GM18907 (cell line): ENCODE measurements at regions not wholly inside any gene's neighbourhood (a gene's known extent, or its start where the extent isn't known, plus 50 kb on each side); places are given as distances from the start of the nearest gene placed in this dataset.
"Not testable (repeated sequence)": the region's sequence is repeated elsewhere in the genome, so short reads cannot be mapped to it uniquely, and the experiment has no call there.

Experiments used
- ATAC-seq: cut with Tn5 transposase; IDR thresholded peaks from one replicate; pipeline ENCODE4 v1.9.1; 2021; ENCODE audit warnings: mild to moderate bottlenecking, moderate library complexity; ENCODE audit not compliant: unreplicated experiment

DNA sequence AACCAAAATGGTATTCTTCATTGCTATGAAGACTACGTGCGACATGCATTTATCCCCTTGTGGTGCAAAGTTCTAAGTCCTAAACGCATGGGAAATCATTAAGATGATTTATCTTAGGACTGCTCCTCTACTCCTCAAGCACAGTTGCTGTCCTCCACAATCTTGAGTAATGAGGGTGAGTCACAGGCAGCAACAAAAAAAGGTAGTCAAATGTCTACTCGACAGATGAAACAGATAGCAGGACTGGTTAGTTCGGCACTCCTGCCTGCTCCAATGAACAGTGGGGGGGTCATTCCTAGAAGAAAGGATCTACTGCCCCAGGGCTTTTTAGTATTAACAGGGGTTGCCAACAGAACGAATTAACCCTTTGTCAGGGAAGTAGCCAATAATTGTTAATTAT, 233.7 kb upstream of the FGF13 start:
- ATAC-seq, result no peak

DNA sequence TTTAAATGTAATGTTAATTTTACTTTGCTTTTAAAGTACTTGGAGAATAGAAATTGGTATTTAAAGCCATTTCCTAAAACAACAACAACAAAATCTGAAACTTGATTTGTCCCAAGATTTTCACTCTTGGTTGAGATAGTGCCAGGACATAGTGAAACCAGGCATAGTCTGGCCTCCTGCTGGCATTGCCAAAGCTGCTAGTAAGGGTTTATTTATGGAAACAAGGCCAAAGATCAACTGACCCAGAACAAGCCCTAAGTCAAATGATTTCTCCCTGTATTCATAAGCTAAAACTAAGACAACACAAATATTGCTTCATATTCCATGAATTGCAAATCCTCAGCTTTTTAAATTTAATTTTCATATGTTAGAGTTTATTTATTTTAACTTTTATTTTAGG, 227.5 kb upstream of the FGF13 start:
- ATAC-seq, result no peak

DNA sequence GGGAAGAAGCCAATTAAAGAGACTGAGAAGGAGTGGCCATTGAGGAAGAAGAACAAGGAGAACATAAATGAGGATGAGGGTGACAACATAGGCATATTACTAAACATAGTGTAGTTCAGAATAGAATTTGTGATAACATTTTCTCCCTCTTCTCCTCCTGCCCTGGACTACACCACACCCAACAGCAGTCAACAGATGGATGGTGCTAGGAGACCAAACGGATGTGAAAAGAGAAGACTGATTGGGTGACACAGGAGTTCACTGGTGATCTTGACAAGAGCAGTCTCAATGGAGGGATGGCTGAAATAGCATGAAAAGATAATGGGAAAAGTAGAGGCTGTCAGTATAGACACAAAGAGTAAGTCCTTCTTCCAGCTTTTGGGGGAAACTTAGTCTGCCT, 226.5 kb upstream of the FGF13 start:
- ATAC-seq, result no peak

DNA sequence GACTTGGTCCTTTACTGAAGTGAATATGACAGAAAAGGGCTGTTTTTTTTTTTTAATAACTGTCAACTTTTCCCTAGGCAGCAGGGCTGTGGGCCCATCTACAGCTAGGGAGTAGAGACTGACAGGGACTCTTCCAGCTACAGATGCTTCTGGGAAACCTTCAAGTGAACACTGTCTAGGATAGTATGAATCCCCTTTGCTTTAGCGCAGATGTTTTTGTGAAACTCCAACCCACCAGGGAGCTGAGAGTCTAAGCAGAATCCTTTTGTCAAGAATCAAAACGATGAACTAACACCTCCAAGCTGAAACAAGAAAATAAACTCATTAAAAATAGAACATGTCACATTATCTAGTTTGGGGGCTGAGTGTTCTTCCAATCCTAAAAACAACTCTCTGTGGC, 219.7 kb upstream of the FGF13 start:
- ATAC-seq, result no peak

DNA sequence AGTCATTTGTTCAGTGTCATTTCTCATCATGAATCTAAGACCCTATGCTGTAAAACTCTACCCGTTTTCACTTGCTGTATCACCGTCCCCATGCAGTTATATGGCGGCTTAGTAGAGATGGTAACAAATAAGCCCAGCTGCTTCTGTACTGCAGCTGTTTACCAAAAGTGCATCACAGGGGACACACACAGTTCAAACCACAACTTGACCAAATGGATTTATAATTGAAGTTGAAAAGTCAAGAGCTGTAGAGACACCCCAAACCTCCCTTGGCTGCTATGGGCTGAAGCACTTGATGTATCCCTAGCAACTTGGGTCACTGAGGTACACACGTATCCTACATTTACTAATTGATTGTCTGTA, 219.0 kb upstream of the FGF13 start:
- ATAC-seq, result no peak

DNA sequence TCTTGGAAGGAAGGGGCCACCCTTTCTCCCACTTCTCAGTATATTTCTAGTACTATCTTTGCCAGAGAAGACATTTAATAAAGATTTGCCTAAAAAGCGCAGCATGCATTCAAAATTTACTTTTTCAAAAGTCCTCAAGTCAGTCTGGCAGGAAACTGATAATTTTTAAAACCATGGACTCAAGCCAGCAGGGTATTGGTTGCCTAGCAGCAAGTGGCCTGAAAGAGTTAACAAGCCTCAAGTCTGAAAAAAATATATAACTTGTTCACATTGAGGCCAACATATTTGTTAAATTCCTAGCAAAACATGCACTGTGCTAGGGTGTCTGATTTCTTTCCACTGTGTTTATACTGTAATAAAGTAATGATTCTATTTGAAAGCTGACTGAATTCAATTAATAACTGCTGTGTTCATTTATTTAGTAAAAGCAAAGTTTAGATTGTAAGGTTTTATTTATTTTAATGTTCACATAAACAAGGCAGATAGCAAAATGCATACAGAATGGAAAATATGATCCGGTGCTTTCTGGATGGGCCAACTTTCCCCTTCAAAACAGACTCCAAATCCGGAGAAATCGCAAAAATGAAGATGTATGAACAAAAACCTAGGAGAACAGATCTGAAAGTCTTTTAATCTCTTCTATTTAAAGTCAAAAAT, 218.5 kb upstream of the FGF13 start:
- no peak for ATAC-seq

DNA sequence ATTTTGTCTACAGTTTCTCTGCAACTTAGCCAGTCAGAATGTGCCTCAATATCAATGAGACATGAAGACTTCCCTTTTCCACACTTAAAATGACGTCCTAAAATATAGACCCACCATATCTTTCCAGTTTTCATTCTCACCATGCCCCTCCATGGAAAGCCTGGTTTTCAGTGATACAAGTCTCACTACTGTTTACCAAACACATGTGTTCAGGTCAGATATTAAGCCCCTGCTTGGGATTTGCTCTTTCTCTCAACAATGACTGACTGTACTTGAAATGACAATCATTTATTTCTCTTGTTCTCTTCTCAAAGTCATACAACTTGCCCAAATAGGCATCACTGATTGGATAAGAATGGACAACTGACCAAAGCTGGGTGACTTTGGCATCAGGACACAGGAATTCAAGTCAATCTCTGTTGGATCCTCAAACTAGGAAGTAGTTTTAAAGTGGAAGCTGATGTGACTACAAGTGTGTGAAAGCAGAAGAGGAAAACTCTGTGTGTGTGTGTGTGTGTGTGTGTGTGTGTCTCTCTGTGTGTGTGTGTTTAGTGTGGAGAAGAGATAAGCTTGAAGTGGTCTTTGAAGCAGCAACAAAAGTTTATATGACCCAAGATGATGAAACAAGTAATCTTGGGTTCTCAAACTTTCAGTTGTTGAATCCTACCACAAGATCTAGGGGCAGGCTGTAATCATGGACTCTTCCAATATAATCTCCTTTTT, 217.4 kb upstream of the FGF13 start:
- ATAC-seq, result no peak

DNA sequence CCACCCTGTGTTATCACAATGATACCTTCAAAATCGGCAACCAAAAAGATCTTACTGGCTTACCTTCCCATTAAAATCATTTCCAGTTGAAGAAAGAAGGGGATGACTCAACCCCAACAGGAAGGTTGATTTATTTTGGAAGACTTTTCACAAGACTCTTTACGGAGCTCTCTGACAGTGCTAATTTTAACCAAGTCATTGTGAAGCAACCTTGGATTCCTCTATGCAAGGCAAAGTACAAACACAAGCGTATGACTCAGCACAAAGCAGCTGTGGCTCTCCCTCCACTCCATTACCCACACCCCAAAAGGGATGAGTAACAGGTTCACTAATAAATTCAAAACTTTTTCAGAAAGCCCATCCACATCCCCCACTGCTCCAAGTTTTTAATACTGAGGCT, 213.8 kb upstream of the FGF13 start:
- ATAC-seq, result no peak

DNA sequence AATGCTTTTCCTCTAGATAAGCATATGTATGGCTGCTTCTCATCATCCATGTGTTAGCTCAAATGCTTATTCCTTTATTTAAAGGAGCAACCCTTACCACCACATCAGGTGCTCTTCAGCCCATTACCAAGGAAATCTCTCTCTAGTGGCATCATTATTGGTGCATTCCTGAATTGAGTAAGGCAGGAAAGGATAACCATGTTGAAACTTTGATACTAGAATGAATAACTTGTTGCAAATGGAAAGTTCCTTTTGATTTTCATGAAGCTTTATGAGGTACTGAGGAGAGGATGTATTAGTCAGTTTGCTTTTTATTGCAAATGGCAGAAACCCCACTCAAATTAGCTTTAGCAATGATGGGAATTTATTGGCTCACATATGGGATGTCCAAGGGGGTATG, 212.3 kb upstream of the FGF13 start:
- ATAC-seq, result no peak

DNA sequence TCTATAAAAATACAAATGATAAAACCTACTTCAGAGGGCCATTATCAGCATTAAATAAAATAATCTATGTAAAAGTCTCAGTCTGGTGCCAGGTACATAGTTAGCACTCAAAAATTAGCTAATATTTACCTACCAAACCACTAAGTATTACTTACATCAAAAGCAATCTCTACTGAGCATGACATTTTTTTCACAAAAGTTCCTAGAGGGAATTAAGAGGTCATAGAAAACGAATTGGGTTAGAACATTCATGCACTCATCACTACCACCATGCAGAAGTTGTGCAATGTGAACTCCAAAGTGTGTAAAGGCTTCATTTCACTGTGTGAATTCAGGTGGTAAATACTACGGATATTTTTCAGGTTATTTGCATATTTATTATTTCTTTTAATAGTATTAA, 209.5 kb upstream of the FGF13 start:
- ATAC-seq, result no peak

DNA sequence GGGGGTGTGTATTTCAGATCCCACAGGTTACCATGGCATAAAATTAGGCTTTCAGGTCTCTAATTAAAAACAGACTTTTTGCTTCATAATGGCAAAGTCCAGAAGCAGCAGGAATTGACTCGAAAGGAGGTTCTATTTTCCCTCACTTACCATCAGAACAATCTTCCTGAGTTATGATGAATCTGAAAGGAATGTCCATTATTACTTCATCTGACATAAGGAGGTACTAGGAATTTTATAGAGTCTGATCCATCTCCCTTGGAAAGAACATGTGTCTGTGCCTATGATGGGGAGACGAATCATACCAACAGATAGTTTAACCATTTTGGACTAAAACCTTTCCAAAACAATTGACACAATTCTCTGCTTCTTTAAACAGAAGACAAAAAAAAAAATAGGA, 206.3 kb upstream of the FGF13 start:
- ATAC-seq, result no peak

DNA sequence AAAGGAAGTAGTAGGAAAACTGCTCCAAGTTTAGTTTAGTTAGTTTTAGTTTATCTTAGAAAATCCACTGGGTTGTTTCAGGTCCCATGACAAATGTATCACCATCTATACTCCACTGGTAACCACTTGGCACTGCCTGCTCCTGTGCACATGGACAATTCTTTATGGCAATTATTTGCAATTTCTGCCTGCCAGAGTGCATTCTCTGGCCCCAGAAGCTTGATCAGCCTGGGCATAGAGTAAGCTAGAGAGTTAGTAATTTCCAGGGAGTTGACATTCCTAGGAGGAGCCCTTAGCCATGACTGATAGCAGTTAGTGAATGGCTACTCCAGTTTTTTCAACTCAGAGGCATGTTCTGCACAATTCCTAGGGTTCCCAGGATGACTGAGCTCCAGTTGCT, 203.2 kb upstream of the FGF13 start:
- no peak for ATAC-seq

DNA sequence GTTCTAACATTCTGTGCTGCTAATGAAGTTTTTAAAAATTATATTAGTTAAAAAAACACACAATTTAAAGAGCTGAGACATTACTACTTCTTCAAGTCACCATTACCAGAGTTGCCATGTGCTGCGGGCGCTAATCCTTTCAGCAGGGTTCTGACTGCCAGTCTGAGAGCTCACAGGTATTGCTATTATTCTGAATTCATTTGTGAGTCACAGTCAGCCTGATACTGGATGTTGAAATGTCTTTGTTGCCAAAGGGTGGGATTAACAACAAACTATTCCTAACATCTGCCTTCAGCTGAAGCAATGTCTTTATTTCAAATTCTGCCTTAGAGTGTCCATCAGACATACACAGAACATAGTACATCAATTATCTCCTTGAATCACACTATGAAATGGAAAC, 197.1 kb upstream of the FGF13 start:
- no peak for ATAC-seq

DNA sequence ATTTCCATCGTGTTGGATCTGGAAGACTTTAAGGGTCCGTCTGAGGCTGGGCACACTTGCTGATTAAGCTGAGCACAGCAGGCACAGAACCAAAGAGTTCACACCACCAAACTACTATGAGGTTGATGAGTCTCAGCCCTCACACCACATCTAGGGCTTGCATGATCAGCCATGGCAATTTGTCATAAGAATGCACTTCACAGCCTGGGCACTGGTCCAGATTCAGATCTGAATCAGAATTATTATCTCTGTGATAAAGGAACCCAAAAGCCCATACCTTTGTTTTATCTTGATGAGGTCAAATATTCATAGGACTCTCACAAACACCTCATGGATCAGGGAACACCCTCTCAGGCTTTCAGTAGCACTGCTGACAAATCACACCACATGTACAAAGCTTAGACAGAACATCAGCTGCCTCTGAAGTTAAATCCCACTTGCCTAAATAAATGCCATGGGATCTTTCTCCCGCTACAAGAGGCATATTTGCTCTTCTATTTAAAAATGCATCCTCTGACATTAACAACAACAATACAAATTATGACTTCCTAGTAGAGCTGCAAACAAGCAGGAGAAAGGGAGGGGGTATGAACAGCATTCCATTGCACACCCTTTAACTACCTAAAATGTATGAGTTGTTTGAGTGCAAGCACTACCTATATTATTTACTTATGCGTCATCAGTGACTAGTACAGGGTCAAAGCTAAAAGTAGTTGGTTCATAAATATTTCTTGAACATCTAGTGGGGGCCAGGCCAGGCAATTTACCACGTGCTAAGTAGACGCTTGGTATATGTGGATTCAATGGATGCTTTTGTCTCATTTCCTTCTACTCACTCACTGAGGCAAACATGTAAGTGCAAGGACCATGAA, 186.3 kb upstream of the FGF13 start:
- no peak for ATAC-seq

DNA sequence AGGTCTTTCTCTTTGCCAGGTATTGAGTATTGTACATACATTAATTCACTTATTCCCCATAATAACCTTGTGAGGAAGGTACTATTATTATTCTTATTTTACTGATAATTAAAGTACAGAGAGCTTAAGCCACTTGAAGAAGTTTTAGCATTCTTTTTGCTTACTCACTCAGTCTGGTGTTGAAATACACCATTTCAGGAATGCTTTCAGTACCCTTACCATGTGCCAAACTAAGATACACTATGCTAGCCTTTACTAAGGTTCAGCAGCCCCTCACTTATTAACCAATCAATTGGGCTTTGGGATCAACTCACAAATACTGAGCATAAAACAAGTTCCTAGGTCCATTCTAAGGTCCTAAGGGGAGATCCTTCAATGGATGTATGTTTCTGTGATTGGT, 179.0 kb upstream of the FGF13 start:
- ATAC-seq, result no peak

DNA sequence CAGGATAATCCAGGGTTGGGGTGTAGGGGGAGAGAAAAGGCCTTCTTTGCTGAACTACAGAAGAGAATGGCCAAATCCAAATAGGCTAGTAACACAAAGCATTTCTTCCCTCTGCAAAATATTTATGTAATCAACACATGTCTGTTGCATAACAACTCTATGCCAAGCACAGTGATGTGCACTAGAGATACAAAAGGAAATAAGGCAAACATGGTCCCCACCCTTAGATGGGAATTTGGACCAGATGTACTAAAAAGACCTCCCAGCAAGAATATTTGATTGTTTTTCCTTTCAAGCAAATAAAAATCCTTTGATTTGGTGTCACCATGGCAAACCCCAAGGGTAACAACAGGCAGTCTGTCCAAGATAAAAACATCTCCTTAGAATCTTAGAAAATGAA, 177.6 kb upstream of the FGF13 start:
- ATAC-seq, result no peak

DNA sequence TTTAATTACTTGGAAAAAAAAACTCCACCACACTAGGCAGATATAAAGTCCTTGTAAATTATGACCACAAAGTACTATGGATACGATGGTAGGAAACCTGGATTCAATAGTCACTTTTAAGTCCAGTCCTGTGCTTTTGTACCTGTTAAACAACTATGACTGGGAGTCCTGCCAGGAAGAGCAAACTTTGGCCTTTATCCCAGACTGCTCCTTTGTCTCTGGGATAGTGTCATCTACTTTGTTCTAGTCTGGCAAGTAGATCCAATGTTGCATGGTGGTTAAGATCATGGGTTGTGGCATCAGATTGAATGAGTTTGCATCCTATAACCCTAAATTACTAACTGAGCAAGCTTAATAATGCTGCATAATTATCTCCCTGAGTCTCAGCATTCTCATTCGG, 175.3 kb upstream of the FGF13 start:
- ATAC-seq, result no peak

DNA sequence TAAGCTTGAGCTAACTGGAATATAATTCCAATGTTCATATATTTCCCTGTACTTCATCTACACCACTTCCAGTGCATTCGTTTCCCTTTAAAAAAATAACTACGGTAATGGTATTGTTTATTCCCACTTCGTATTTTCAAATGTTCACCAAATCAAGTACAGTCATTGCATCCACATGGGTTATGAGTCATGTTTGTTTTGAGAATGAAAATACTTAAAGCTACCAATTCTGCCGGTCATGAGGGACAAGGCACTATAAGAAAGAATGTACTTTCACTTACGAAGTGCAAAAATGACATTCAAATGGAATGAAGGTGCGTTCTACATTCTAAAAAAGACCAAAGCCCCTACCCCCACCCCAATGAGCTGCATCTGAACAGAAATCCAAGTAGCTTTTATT, 174.4 kb upstream of the FGF13 start:
- no peak for ATAC-seq

DNA sequence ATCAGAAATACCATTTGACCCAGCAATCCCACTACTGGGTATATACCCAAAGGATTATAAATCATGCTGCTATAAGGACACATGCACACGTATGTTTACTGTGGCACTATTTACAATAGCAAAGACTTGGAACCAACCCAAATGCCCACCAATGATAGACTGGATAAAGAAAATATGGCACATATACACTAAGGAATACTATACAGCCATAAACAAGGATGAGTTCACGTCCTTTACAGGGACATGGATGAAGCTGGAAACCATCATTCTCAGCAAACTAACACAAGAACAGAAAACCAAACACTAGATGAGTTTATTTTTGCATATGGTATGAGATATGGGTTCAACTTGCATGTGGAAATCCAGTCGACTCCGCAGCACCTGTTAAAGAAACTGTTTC, 168.8 kb upstream of the FGF13 start:
- ATAC-seq, result not testable (repeated sequence)

DNA sequence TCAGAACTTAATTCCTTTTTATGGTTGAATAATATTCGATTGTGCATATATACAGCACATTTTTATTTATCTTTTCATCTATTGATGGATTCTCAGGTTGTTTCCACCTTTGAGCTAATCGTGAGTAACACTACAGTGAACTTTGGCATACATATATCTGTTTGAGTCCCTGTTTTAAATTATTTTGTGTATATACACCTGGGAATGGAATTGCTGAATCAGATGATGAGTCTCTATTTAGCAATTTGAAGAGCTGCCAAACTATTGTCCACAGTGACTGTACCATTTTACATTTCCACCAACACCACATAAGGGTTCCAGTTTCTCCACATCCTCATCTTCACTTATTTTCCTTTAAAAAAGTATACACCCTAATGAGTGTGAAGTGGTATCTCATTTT, 166.2 kb upstream of the FGF13 start:
- no peak for ATAC-seq

DNA sequence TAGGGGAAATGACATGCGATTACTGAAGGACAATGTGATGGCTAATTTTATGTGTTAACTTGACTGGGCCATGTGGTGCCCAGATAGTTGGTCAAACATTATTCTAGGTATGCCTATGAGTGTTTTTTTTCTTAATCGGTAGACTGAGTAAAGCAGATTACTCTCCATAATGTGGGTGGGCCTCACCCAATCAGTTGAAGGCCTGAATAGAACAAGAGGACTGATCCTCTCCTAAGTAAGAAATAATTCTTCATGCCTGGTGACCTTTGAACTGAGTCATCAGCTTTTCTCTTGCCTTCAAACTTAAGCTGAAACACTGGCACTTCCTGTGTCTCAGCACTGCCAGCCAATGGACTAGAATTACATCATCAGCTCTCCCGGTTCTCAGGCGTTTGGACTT, 164.0 kb upstream of the FGF13 start:
- no peak for ATAC-seq

DNA sequence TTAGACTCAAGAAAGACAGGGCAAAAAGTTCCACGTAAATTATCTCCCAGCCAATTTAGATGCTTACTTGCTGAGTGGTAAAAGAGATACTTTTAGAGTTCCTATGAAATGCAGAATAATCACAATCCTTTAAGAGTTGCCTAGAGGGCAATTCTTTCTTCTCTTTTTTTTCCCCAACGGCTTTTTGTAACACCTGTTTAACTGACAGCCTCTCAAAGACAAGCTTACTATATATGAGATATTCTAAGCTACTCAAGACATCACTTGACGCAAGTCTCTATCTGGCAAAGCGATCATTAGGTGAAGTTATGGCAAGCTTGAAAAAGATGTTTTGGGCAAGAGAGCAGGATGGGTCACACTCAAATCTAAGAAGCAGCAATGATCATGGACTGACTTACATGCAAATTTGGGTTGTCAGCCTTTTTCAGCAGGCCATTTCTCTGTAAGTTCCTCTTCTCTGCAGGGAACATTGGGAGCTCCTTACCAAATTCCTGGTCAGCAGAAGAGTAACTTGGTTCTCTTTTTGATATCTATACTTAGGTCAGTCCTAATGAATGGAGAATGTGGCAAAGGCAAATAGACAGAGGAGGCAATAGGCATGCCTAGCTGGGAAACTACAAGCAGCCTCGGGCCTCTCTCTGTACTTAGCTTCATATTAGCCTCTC, 162.9 kb upstream of the FGF13 start:
- ATAC-seq, result no peak
